ENCODE measurements at regions not wholly inside any gene's neighbourhood (a gene's known extent, or its start where the extent isn't known, plus 50 kb on each side); places are given as distances from the start of the nearest gene placed in this dataset.

DNA sequence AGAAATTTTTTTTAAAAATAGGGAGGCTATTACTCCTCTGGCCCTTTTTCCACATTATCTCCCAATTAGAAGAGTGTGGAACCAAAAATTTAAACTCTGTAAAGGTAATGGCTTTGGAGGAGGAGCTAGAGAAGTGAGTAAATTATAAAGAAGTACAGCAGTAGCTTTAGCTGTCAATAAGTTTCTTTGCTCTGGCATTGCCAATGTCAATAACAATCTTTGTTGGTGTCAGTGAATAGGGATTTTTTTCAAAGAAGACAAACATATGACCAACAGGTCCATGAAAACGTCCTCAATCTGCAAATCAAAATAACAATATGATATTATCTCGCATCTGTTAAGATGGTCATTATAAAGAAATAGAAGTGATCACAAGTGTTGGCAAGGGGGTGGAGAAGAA, 227.1 kb upstream of the MBL2 start:
- Mint-ChIP-seq H3K4me1 (no peaks in the 10 kb centered on the region), H3K4me3 (no peak overlapping the region), H3K9me3 (peaks cover 3% of the 10 kb centered on the region), H3K36me3 (ENCODE audit: low read depth) (no peaks in the 10 kb centered on the region), H3K27ac (no peak overlapping the region), H3K27me3 (no peaks in the 10 kb centered on the region)
- TF ChIP-seq, protein P1, sequence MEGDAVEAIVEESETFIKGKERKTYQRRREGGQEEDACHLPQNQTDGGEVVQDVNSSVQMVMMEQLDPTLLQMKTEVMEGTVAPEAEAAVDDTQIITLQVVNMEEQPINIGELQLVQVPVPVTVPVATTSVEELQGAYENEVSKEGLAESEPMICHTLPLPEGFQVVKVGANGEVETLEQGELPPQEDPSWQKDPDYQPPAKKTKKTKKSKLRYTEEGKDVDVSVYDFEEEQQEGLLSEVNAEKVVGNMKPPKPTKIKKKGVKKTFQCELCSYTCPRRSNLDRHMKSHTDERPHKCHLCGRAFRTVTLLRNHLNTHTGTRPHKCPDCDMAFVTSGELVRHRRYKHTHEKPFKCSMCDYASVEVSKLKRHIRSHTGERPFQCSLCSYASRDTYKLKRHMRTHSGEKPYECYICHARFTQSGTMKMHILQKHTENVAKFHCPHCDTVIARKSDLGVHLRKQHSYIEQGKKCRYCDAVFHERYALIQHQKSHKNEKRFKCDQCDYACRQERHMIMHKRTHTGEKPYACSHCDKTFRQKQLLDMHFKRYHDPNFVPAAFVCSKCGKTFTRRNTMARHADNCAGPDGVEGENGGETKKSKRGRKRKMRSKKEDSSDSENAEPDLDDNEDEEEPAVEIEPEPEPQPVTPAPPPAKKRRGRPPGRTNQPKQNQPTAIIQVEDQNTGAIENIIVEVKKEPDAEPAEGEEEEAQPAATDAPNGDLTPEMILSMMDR (IDR thresholded peaks at IDR 0.05): no peak
- DNase-seq (no peak), ATAC-seq (ENCODE audit: low read depth) (no peak)
- ChIA-PET CTCF (no interaction called here), POLR2A (no interaction called here)
- intact Hi-C loops (cut with micrococcal nuclease): no loop called here

GRCh38 chr10:52999258-52999657, 226.7 kb upstream of the MBL2 start:
- H3K4me3 Mint-ChIP-seq: no peak overlapping the region
- ChIA-PET POLR2A (no interaction called here), CTCF (no interaction called here)

DNA sequence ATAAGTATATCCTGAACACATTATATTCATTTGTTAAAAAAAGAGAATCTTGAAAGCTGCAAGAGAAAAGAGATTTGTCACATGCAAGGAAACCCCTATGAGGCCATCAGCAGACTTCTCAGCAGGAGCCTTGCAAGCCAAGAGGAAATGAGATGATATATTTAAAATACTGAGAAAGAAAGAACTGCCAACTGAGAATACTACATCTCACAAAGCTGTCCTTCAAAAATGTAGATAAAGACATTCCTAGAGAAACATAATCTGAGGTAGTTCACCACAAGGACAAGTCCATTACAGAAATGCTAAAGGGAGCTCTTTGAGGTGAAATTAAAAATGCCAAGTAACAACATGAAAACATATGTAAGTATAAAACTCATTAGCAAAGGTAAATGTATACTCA, 224.4 kb upstream of the MBL2 start:
- no peaks in the 10 kb centered on the region for H3K4me1 Mint-ChIP-seq
- H3K27ac Mint-ChIP-seq: no peak overlapping the region
- H3K4me3 Mint-ChIP-seq: no peak overlapping the region
- peaks cover 3% of the 10 kb centered on the region for H3K9me3 Mint-ChIP-seq
- DNase-seq (no peak), ATAC-seq (ENCODE audit: low read depth) (no peak)
- intact Hi-C loops (cut with micrococcal nuclease): no loop called here
- POLR2A ChIA-PET: no interaction called here
- TF ChIP-seq, protein P1 (IDR thresholded peaks at IDR 0.05): no peak
- H3K36me3 Mint-ChIP-seq (ENCODE audit: low read depth): no peaks in the 10 kb centered on the region
- H3K27me3 Mint-ChIP-seq: no peaks in the 10 kb centered on the region
- CTCF ChIA-PET: no interaction called here

More at GRCh38 chr10:52999258-52999657, 226.7 kb upstream of the MBL2 start:
- Mint-ChIP-seq H3K4me1 (no peaks in the 10 kb centered on the region), H3K27ac (no peak overlapping the region), H3K27me3 (no peaks in the 10 kb centered on the region), H3K9me3 (peaks cover 3% of the 10 kb centered on the region), H3K36me3 (ENCODE audit: low read depth) (no peaks in the 10 kb centered on the region)
- TF ChIP-seq, protein P1 (IDR thresholded peaks at IDR 0.05): no peak
- DNase-seq: no peak
- ATAC-seq (ENCODE audit: low read depth): no peak
- intact Hi-C loops (cut with micrococcal nuclease): no loop called here

GRCh38 chr10:52994370-52994769, 221.8 kb upstream of the MBL2 start:
- Mint-ChIP-seq H3K4me3 (no peak overlapping the region), H3K27ac (no peak overlapping the region), H3K27me3 (no peaks in the 10 kb centered on the region), H3K4me1 (no peaks in the 10 kb centered on the region), H3K9me3 (peaks cover 3% of the 10 kb centered on the region), H3K36me3 (ENCODE audit: low read depth) (no peaks in the 10 kb centered on the region)
- intact Hi-C loops (cut with micrococcal nuclease): no loop called here
- TF ChIP-seq, protein P1 (IDR thresholded peaks at IDR 0.05): no peak
- DNase-seq: no peak
- ATAC-seq (ENCODE audit: low read depth): no peak
- POLR2A ChIA-PET: no interaction called here
- CTCF ChIA-PET: no interaction called here

- Mint-ChIP-seq H3K27me3 (no peaks in the 10 kb centered on the region), H3K27ac (no peak overlapping the region), H3K4me3 (no peak overlapping the region), H3K4me1 (no peaks in the 10 kb centered on the region), H3K36me3 (ENCODE audit: low read depth) (no peaks in the 10 kb centered on the region), H3K9me3 (peaks cover 3% of the 10 kb centered on the region)
- ATAC-seq (ENCODE audit: low read depth): no peak
- intact Hi-C loops (cut with micrococcal nuclease): no loop called here
- CTCF ChIA-PET: no interaction called here
- no peak for DNase-seq
- TF ChIP-seq, protein P1 (IDR thresholded peaks at IDR 0.05): no peak
- POLR2A ChIA-PET: no interaction called here
Measured at GRCh38 chr10:52993109-52993508, 220.5 kb upstream of the MBL2 start.

Data from activated B cell treated with CpG ODN at 0.5 μM for 24 hours (primary cell).